HG02973 (cell line): ENCODE measurements at regions not wholly inside any gene's neighbourhood (a gene's known extent, or its start where the extent isn't known, plus 50 kb on each side); places are given as distances from the start of the nearest gene placed in this dataset.
"Not testable (repeated sequence)": the region's sequence is repeated elsewhere in the genome, so short reads cannot be mapped to it uniquely, and the experiment has no call there.

ENCODE experiments used
- ATAC-seq: cut with Tn5 transposase; IDR thresholded peaks from one replicate; pipeline ENCODE4 v1.9.1; 2021; ENCODE audit warnings: moderate library complexity; ENCODE audit not compliant: unreplicated experiment

- ATAC-seq, result no peak
Observed at GRCh38 chr14:82011460-82011859, 477.8 kb upstream of the SEL1L start.

- no peak for ATAC-seq
Observed at GRCh38 chr14:82029038-82029437, 495.4 kb upstream of the SEL1L start.

DNA sequence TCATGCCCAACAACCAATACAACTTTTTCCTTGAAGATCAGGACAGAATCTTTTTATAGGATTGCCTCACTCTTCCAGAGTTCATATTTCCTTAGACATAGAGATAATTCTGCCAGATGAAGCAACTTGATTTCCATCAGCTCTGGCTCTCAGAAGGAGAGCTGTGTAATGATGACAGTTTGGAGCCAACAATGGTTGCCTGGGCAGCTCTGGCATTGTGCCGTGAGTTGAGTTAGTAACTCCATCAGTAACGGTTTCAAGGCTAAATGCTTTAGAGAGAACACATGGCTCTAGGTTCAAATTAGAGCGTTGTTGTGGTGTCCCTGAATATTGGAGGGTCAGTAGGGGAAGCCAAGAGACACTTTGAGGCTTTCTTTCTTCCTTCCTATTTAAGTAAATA lies 501.7 kb upstream of the SEL1L start:
- no peak for ATAC-seq

DNA sequence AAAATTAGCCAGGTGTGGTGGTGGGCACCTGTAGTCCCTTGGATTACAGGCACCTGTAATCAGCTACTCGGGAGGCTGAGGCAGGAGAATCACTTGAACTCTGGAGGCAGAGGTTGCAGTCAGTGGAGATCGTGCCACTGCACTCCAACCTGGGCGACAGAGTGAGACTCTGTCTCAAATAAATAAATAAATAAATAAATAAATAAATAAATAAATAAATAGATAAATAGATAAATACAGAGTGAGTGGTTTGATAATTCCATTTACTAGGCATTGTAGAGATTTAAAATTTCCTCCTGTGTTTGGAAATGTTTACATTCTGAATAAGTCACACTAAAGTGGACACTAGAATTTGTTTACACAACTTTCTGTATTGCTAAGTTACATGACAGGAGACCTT lies 504.4 kb upstream of the SEL1L start:
- not testable (repeated sequence) for ATAC-seq

GRCh38 chr14:82045339-82045738 lies 511.7 kb upstream of the SEL1L start:
- no peak for ATAC-seq

GRCh38 chr14:82046512-82047226 lies 513.0 kb upstream of the SEL1L start:
- ATAC-seq, result peak; percentile 61

DNA sequence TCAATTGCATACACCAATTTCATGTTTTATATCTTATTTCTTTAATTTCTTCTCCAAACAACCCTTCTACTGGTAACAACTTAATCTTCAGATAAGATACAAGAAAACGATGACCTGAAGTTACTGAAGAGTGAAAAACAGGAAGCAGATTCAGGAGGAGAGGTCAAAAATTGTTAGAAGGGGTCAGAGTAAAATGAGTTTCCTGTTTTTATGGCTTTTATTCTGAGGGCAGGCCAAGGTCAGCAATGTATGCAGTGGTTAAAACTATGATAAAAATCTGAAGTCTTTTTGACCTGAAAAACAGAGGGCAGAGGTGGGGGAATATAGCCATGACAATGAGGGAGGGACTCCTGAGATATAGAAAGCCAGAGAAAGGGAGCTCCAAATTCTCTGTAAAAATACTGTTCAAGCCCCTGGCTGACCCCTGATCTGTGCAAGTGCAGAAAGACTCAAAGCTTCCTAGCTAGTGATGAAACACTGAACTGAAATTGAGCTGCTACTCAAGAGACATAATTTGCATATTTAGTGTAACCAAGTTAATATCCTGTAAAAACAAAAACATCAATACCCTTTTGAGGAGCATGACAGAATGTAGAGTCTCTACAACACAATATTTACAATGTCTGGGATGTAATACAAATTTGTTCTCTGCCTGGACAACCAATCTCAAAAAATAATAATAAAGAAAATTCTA lies 514.3 kb upstream of the SEL1L start:
- no peak for ATAC-seq

- ATAC-seq, result no peak
Observed at GRCh38 chr14:82052778-82053177, 519.1 kb upstream of the SEL1L start.

GRCh38 chr14:82055515-82056115 lies 522.0 kb upstream of the SEL1L start:
- ATAC-seq, result no peak

GRCh38 chr14:82060219-82060618 lies 526.6 kb upstream of the SEL1L start:
- no peak for ATAC-seq

DNA sequence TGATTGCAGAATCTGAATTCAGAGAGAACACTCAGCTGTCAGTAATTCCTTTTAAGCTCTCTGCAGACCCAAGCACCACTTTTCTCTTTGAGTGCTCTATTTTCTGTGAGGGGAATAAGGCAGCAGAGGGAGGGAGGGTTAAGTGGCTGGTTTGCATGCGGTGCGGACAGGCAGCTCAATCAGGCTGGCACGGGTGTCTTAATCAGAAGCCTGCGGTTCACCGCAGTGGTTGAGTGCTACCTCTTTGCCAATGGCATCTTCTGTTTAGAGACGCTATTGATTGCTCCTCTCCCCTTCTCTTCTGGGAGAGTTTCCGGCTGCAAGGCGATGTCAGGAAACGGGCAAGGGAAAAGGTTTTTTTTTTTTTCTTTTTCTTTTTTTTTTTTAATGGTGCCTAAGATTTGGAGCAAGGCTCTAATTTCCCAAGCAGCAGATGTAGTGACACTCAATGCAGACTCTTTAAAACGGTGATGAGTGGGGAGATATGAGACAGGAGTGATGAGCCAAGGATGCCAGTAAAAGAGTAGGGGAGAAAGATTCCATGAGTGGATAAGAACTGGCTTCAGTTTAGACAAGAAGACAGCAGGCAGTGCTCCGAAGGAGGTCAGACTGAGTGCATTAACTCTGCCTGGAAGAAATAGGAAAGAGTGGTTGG lies 533.7 kb upstream of the SEL1L start:
- no peak for ATAC-seq

- ATAC-seq, result no peak
Observed at GRCh38 chr14:82070040-82070439, 536.4 kb upstream of the SEL1L start.

DNA sequence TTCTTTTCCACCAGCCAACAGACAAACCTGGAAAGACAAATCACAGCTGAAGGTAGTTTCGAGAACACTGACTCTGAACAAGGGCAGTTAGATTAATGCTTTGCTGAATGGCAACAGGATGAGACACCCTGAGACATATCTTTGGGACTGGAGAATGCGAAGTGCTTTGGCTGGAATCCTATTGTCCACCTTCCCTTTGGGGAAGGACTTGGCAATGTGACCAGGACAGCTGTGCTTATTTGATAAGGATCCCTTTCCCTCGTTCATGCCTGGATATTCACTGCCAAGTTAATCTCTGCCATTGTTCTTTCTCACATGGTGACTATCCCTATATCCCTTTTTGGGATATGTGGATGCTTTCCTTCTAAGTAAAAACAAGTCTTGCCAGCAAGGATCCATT lies 537.1 kb upstream of the SEL1L start:
- no peak for ATAC-seq

DNA sequence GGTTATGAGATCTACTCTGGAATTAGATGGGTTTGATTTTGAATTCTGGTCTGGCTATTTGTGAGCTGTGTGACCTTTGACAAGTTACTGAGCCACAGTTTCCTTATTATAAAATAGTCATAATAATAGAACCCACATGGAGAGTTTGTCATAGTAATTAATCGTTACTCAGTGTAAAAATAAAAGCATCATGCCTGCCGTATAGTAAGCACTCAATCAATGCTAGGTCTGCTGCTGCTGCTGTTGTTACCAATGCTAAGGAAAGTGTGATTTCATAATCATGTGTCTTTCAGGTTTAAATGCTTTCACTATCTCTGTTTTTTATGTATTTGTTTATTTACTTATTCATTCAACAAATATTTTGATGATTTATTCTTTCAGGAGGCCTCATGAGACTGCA lies 539.9 kb upstream of the SEL1L start:
- no peak for ATAC-seq

DNA sequence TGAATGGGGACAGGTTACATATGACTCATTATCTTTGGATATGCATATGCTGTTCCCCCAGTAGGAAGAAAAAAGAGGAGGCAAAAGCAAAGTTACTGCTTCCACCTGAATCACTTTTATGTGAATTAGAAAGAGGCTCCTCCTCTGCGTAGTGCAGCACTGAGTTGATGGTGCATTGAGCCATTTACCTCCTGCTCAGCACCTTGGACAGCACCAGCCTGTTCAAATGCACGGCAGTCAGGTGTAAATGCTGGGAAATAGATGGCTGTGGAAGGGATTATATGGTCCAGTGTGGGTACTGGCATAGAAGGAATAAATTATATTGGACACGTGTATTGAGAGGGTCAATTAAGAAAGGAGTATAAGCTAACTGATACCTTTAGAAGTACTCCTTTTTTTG lies 541.9 kb upstream of the SEL1L start:
- ATAC-seq, result no peak

DNA sequence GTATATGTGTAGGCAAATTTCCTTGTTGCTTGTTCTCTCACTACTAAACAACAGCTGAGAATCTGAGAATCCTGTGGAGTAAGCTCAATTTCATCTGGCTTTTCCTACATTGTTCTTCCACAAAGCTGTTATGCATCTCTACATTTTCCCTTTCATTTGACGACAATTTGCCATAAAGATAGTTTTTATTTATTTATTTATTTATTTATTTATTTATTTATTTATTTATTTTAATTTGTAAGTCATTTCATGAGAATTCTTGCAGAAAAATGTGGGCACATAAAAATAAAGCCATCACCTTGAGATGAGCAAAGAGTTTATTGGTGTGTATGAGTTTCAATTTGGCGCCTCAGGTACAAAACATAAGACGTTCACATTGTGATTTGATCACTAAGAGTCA lies 545.9 kb upstream of the SEL1L start:
- no peak for ATAC-seq

GRCh38 chr14:82080370-82080769 lies 546.7 kb upstream of the SEL1L start:
- ATAC-seq, result no peak

GRCh38 chr14:82084813-82085212 lies 551.2 kb upstream of the SEL1L start:
- ATAC-seq, result no peak

GRCh38 chr14:82091097-82091496 lies 557.4 kb upstream of the SEL1L start:
- ATAC-seq, result no peak

DNA sequence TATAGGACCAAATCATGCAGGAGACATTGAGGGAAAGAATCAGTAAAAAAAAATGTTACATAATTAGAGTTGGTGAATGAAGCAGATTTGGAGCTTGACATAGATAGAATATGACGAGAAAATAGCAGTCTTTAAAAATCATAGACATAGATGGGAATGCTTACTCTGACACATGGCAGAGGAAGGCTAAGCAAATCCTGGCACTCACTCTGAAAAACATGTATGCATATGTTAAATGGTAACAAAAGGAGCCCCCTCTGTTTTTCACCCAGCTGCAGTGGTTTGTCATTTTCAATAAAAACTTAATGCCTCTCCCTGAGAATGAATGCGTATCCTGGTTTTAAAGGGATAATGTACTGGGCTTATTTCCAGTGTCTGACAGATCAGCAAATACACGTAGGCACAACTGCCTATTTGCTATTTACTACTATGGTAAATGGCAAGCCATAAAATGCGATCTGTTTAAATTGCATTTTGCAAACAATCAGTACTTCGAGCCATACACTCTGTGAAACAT lies 561.2 kb upstream of the SEL1L start:
- ATAC-seq, result no peak

DNA sequence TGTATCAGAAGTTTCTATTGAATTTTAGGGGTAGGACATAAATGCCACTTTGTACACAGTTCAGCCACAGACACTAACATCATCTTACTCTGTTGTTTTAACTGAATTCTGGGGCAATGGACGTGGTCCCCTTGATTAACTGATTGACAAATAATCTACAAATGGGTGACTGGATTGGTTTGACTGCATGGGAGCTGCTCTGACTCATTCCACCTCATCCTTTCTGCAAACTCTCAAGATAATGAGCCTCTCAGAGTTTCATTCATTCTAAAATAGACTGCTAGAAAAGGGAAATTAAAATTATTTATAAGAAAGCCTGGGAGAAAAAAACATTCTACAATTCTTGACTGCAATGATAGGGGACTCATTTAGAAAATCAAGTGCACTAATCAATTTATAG lies 570.4 kb upstream of the SEL1L start:
- no peak for ATAC-seq
